Kasumi-1 (cell line): ENCODE measurements at regions not wholly inside any gene's neighbourhood (a gene's known extent, or its start where the extent isn't known, plus 50 kb on each side); places are given as distances from the start of the nearest gene placed in this dataset.

Experiments
- DNase-seq, 2 experiments: peaks; one replicate each; lab custom pipeline; 2025; lab: John Stamatoyannopoulos, UW

GRCh38 chr9:91157883-91158282 is 203.8 kb downstream of the AUH start:
- DNase-seq: no peak

- DNase-seq: no peak
These were observed 203.4 kb downstream of the AUH start for GRCh38 chr9:91158286-91158685.

- DNase-seq: no peak
These were observed 202.8 kb downstream of the AUH start for GRCh38 chr9:91158946-91159345.

GRCh38 chr9:91159664-91160121 is 202.0 kb downstream of the AUH start:
- no peak for DNase-seq

- DNase-seq: no peak
These were observed 201.5 kb downstream of the AUH start for GRCh38 chr9:91160181-91160580.

GRCh38 chr9:91160599-91161464 is 200.9 kb downstream of the AUH start:
- no peak for DNase-seq

GRCh38 chr9:91161465-91162300 is 200.0 kb downstream of the AUH start:
- no peak for DNase-seq

- DNase-seq: no peak
These were observed 199.4 kb downstream of the AUH start for GRCh38 chr9:91162311-91162710.

- peak; percentile 34 to 38 for DNase-seq
These were observed 198.8 kb downstream of the AUH start for GRCh38 chr9:91162784-91163443.

GRCh38 chr9:91163444-91163772 is 198.3 kb downstream of the AUH start:
- DNase-seq: no peak

- no peak for DNase-seq
These were observed 197.8 kb downstream of the AUH start for GRCh38 chr9:91163773-91164471.
